ENCODE measurements at regions not wholly inside any gene's neighbourhood (a gene's known extent, or its start where the extent isn't known, plus 50 kb on each side); places are given as distances from the start of the nearest gene placed in this dataset.

- no peak for ATAC-seq
- 8 to 25% (median 12%) methylated on average over 1 of the region's 1 CpG for WGBS, 3 donors
- TF ChIP-seq CTCF (IDR thresholded peaks at IDR 0.05), result no peak
- Histone ChIP-seq H3K4me3 (no peak overlapping the region), H3K27me3 (ENCODE audit: insufficient read depth in 3 of 3, low read length in 2 of 3) (peaks cover 0 to 3% (median 0%) of the 10 kb centered on the region in 3 donors), H3K27ac (no peak overlapping the region), H3K4me1 (no peaks in the 10 kb centered on the region), H3K36me3 (ENCODE audit: insufficient read depth in 1 of 2, low read depth in 1 of 2) (no peaks in the 10 kb centered on the region), H3K9me3 (no peaks in the 10 kb centered on the region)
- intact Hi-C loops (cut with DNase I), result no loop called here
- no peak for DNase-seq
These were observed 276.0 kb upstream of the SALL1 start for GRCh38 chr16:51427085-51427484.

GRCh38 chr16:51426276-51426675 lies 275.2 kb upstream of the SALL1 start:
- no peaks in the 10 kb centered on the region for H3K4me1 ChIP-seq
- no peak overlapping the region for H3K27ac ChIP-seq
- no peaks in the 10 kb centered on the region for H3K9me3 ChIP-seq
- H3K27me3 ChIP-seq (ENCODE audit: insufficient read depth in 3 of 3, low read length in 2 of 3), result peaks cover 0 to 3% (median 0%) of the 10 kb centered on the region in 3 donors
- 32 to 42% (median 39%) methylated on average over 5 of the region's 5 CpGs for WGBS, 3 donors
- no peaks in the 10 kb centered on the region for H3K36me3 ChIP-seq (ENCODE audit: insufficient read depth in 1 of 2, low read depth in 1 of 2)
- intact Hi-C loops (cut with DNase I), result no loop called here
- DNase-seq (no peak), ATAC-seq (no peak)
- TF ChIP-seq CTCF (IDR thresholded peaks at IDR 0.05), result no peak
- no peak overlapping the region for H3K4me3 ChIP-seq

- H3K4me1 ChIP-seq, result no peaks in the 10 kb centered on the region
- no peak overlapping the region for H3K27ac ChIP-seq
- DNase-seq (no peak), ATAC-seq (no peak)
- H3K9me3 ChIP-seq, result no peaks in the 10 kb centered on the region
- no peaks in the 10 kb centered on the region for H3K36me3 ChIP-seq (ENCODE audit: insufficient read depth in 1 of 2, low read depth in 1 of 2)
- intact Hi-C loops (cut with DNase I), result no loop called here
- no peak for TF ChIP-seq CTCF (IDR thresholded peaks at IDR 0.05)
- H3K27me3 ChIP-seq (ENCODE audit: insufficient read depth in 3 of 3, low read length in 2 of 3), result no peaks in the 10 kb centered on the region
- no peak overlapping the region for H3K4me3 ChIP-seq
- 34 to 53% (median 48%) methylated on average over 2 of the region's 2 CpGs for WGBS, 3 donors
These were observed 269.2 kb upstream of the SALL1 start for GRCh38 chr16:51420247-51420646.

GRCh38 chr16:51419768-51420167 lies 268.7 kb upstream of the SALL1 start:
- WGBS, 3 donors, result 13 to 32% (median 18%) methylated on average over 2 of the region's 2 CpGs
- TF ChIP-seq CTCF (IDR thresholded peaks at IDR 0.05), result no peak
- Histone ChIP-seq H3K9me3 (no peaks in the 10 kb centered on the region), H3K27me3 (ENCODE audit: insufficient read depth in 3 of 3, low read length in 2 of 3) (no peaks in the 10 kb centered on the region), H3K4me3 (no peak overlapping the region), H3K36me3 (ENCODE audit: insufficient read depth in 1 of 2, low read depth in 1 of 2) (no peaks in the 10 kb centered on the region), H3K27ac (no peak overlapping the region), H3K4me1 (no peaks in the 10 kb centered on the region)
- DNase-seq, result no peak
- intact Hi-C loops (cut with DNase I), result no loop called here
- no peak for ATAC-seq

GRCh38 chr16:51418258-51418657 lies 267.2 kb upstream of the SALL1 start:
- no peak for ATAC-seq
- Histone ChIP-seq H3K27ac (no peak overlapping the region), H3K9me3 (no peaks in the 10 kb centered on the region), H3K27me3 (ENCODE audit: insufficient read depth in 3 of 3, low read length in 2 of 3) (no peaks in the 10 kb centered on the region), H3K4me3 (no peak overlapping the region), H3K4me1 (no peaks in the 10 kb centered on the region), H3K36me3 (ENCODE audit: insufficient read depth in 1 of 2, low read depth in 1 of 2) (no peaks in the 10 kb centered on the region)
- intact Hi-C loops (cut with DNase I), result no loop called here
- no peak for TF ChIP-seq CTCF (IDR thresholded peaks at IDR 0.05)
- WGBS, 3 donors, result 47 to 55% (median 52%) methylated on average over 6 of the region's 6 CpGs
- no peak for DNase-seq

All from psoas muscle (tissue), 7 donors.